Neural progenitor cell (in vitro differentiated cells): ENCODE measurements at regions not wholly inside any gene's neighbourhood (a gene's known extent, or its start where the extent isn't known, plus 50 kb on each side); places are given as distances from the start of the nearest gene placed in this dataset.

Experiments used
- DNase-seq: peaks from one replicate; pipeline ENCODE4 v3.0.0-alpha.2; 2016; ENCODE audit warnings: low spot score
- H2AFZ ChIP-seq: fragments of 200-600 bp; sonication (generic); replicated peaks from 2 replicates; pipeline ENCODE4 v1.6.1; 2016; ENCODE audit warnings: antibody characterized with exemption
- H3F3A ChIP-seq: fragments of 200-600 bp; sonication (generic); 2 replicates; pipeline ENCODE4 v1.6.1; 2016; ENCODE audit warnings: antibody characterized with exemption, low read depth
- H3K27ac ChIP-seq: fragments of 200-600 bp; sonication (generic); 2 replicates; pipeline ENCODE4 v1.5.1; 2016; ENCODE audit warnings: mild to moderate bottlenecking
- H3K27me3 ChIP-seq: fragments of 200-600 bp; sonication (generic); 2 replicates; pipeline ENCODE4 v1.6.1; 2016; ENCODE audit warnings: mild to moderate bottlenecking, moderate library complexity
- H3K36me3 ChIP-seq: fragments of 200-600 bp; sonication (generic); 2 replicates; pipeline ENCODE4 v1.5.1; 2016
- H3K4me1 ChIP-seq: fragments of 200-600 bp; sonication (generic); 2 replicates; pipeline ENCODE4 v1.6.1; 2016; ENCODE audit warnings: mixed run types
- H3K4me2 ChIP-seq: fragments of 200-600 bp; sonication (generic); 2 replicates; pipeline ENCODE4 v1.6.1; 2016
- H3K4me3 ChIP-seq: fragments of 200-600 bp; sonication (generic); 2 replicates; pipeline ENCODE4 v1.5.1; 2016
- H3K79me2 ChIP-seq: fragments of 200-600 bp; sonication (generic); 2 replicates; pipeline ENCODE4 v1.6.1; 2016; ENCODE audit warnings: low read depth
- H3K9ac ChIP-seq: fragments of 200-600 bp; sonication (generic); 2 replicates; pipeline ENCODE4 v1.6.1; 2016
- H3K9me3 ChIP-seq: fragments of 200-600 bp; sonication (generic); 2 replicates; pipeline ENCODE4 v1.5.1; 2016; ENCODE audit warnings: low read depth
- H4K20me1 ChIP-seq: fragments of 200-600 bp; sonication (generic); 2 replicates; pipeline ENCODE4 v1.6.1; 2016; ENCODE audit warnings: low read depth
- H3K27ac Mint-ChIP-seq: 3 replicates; pipeline ENCODE4 v1.8.0; 2021; ENCODE audit warnings: mixed read lengths
- H3K27me3 Mint-ChIP-seq: 2 replicates; pipeline ENCODE4 v1.8.0; 2022; ENCODE audit warnings: low read depth, mild to moderate bottlenecking, inconsistent platforms, moderate library complexity, mixed read lengths; ENCODE audit not compliant: insufficient read depth
- H3K36me3 Mint-ChIP-seq: 3 replicates; pipeline ENCODE4 v1.8.0; 2021; ENCODE audit warnings: mixed read lengths
- H3K4me1 Mint-ChIP-seq: 3 replicates; pipeline ENCODE4 v1.8.0; 2021; ENCODE audit warnings: mixed read lengths
- H3K4me3 Mint-ChIP-seq: 3 replicates; pipeline ENCODE4 v1.8.0; 2021; ENCODE audit warnings: mild to moderate bottlenecking, moderate library complexity, mixed read lengths
- H3K9me3 Mint-ChIP-seq: 3 replicates; pipeline ENCODE4 v1.8.0; 2020; ENCODE audit warnings: mixed read lengths
- CTCF ChIP-seq: fragments of 200-600 bp; sonication (generic); IDR thresholded peaks from 2 replicates; pipeline ENCODE4 v1.5.1; 2017; ENCODE audit warnings: antibody characterized with exemption, mild to moderate bottlenecking
- EZH2 ChIP-seq: fragments of 200-600 bp; sonication (generic); IDR thresholded peaks from 2 replicates; pipeline ENCODE4 v1.6.1; 2017; ENCODE audit warnings: antibody characterized with exemption, mild to moderate bottlenecking, moderate library complexity
- EZH2phosphoT487 ChIP-seq: fragments of 200-600 bp; sonication (generic); IDR thresholded peaks from 2 replicates; pipeline ENCODE4 v1.6.1; 2017; ENCODE audit warnings: antibody characterized with exemption

- H3K27ac ChIP-seq, result no peak overlapping the region
- DNase-seq, result no peak
- Mint-ChIP-seq H3K4me3 (no peak overlapping the region), H3K27me3 (peaks cover 15% of the 10 kb centered on the region), H3K9me3 (peaks cover 4% of the 10 kb centered on the region), H3K27ac (no peak overlapping the region), H3K36me3 (no peaks in the 10 kb centered on the region), H3K4me1 (peaks cover 32% of the 10 kb centered on the region)
- no peaks in the 10 kb centered on the region for H4K20me1 ChIP-seq
- no peak for TF ChIP-seq EZH2phosphoT487
- TF ChIP-seq CTCF, result no peak
- TF ChIP-seq EZH2, result no peak
- no peaks in the 10 kb centered on the region for H3K79me2 ChIP-seq
- H3K4me3 ChIP-seq, result no peak overlapping the region
- no peak overlapping the region for H3K9ac ChIP-seq
- no peaks in the 10 kb centered on the region for H3K27me3 ChIP-seq
- no peak overlapping the region for H3K4me2 ChIP-seq
- peaks cover 9% of the 10 kb centered on the region for H3K4me1 ChIP-seq
- no peak overlapping the region for H2AFZ ChIP-seq
- no peaks in the 10 kb centered on the region for H3K36me3 ChIP-seq
- H3F3A ChIP-seq, result no peaks in the 10 kb centered on the region
- H3K9me3 ChIP-seq, result no peaks in the 10 kb centered on the region
Measured at GRCh38 chr18:78510636-78511035, 469.0 kb upstream of the SALL3 start.

- Histone ChIP-seq H3K4me3 (no peak overlapping the region), H3K27ac (no peak overlapping the region), H2AFZ (no peak overlapping the region), H3F3A (no peaks in the 10 kb centered on the region), H3K36me3 (no peaks in the 10 kb centered on the region), H3K9me3 (no peaks in the 10 kb centered on the region), H3K79me2 (no peaks in the 10 kb centered on the region), H3K9ac (no peak overlapping the region), H4K20me1 (no peaks in the 10 kb centered on the region), H3K27me3 (no peaks in the 10 kb centered on the region), H3K4me2 (no peak overlapping the region), H3K4me1 (no peaks in the 10 kb centered on the region)
- Mint-ChIP-seq H3K27ac (peak overlapping the region; percentile 76), H3K27me3 (peaks cover 13% of the 10 kb centered on the region), H3K36me3 (no peaks in the 10 kb centered on the region), H3K4me1 (peaks cover 19% of the 10 kb centered on the region), H3K4me3 (no peak overlapping the region), H3K9me3 (peaks cover 4% of the 10 kb centered on the region)
- TF ChIP-seq CTCF (no peak), EZH2phosphoT487 (no peak), EZH2 (no peak)
- DNase-seq, result no peak
Measured at GRCh38 chr18:78511666-78512601, 467.7 kb upstream of the SALL3 start.

- no peaks in the 10 kb centered on the region for H3K36me3 ChIP-seq
- Mint-ChIP-seq H3K9me3 (no peaks in the 10 kb centered on the region), H3K27me3 (peaks cover 5% of the 10 kb centered on the region), H3K4me3 (no peak overlapping the region), H3K27ac (no peak overlapping the region), H3K36me3 (no peaks in the 10 kb centered on the region), H3K4me1 (peaks cover 13% of the 10 kb centered on the region)
- no peaks in the 10 kb centered on the region for H3K4me1 ChIP-seq
- H3K4me2 ChIP-seq, result no peak overlapping the region
- no peaks in the 10 kb centered on the region for H3K27me3 ChIP-seq
- no peak for TF ChIP-seq EZH2phosphoT487
- no peak for TF ChIP-seq CTCF
- no peak for TF ChIP-seq EZH2
- H3K79me2 ChIP-seq, result no peaks in the 10 kb centered on the region
- no peak overlapping the region for H3K4me3 ChIP-seq
- no peak for DNase-seq
- H3K27ac ChIP-seq, result no peak overlapping the region
- H3F3A ChIP-seq, result no peaks in the 10 kb centered on the region
- no peaks in the 10 kb centered on the region for H4K20me1 ChIP-seq
- no peak overlapping the region for H3K9ac ChIP-seq
- no peaks in the 10 kb centered on the region for H3K9me3 ChIP-seq
- H2AFZ ChIP-seq, result no peak overlapping the region
Measured at GRCh38 chr18:78514910-78515670, 464.5 kb upstream of the SALL3 start.
